ENCODE measurements at regions not wholly inside any gene's neighbourhood (a gene's known extent, or its start where the extent isn't known, plus 50 kb on each side); places are given as distances from the start of the nearest gene placed in this dataset.

GRCh38 chr16:11478431-11479119 lies 108.1 kb downstream of the LITAF start:
- H3K27me3 Mint-ChIP-seq (ENCODE audit: unreplicated experiment) = peaks cover 3% of the 10 kb centered on the region

DNA sequence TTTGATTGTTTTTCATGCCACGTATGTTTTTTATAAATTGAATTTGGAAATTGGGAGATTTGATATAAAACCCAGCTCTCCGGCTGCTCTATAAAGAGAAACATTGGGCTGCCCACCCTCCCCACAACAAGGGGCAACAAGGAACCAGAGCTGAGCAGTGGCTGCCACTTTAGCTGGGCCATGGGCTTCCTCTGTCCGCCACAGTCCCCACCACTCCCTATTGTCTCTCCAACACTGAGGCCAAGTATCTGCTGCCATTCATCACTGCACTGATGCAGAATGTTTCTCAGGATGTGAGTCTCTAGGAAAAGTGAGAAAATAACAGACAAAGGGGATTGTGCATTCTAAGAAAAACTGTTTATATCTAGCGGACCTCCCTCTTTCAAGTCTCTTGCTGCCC lies 106.8 kb downstream of the LITAF start:
- peaks cover 9% of the 10 kb centered on the region for H3K9me3 Mint-ChIP-seq (ENCODE audit: unreplicated experiment)
- no peak overlapping the region for H3K27ac Mint-ChIP-seq (ENCODE audit: unreplicated experiment)
- no peak for DNase-seq (ENCODE audit: low spot score)
- peaks cover 5% of the 10 kb centered on the region for H3K4me1 Mint-ChIP-seq (ENCODE audit: unreplicated experiment)
- no peak for TF ChIP-seq CTCF (IDR thresholded peaks at IDR 0.05; ENCODE audit: unreplicated experiment)
- H3K36me3 Mint-ChIP-seq (ENCODE audit: low read depth, unreplicated experiment) = peaks cover 5% of the 10 kb centered on the region
- peaks cover 3% of the 10 kb centered on the region for H3K27me3 Mint-ChIP-seq (ENCODE audit: unreplicated experiment)
- no peak overlapping the region for H3K4me3 Mint-ChIP-seq (ENCODE audit: unreplicated experiment)

More at GRCh38 chr16:11478431-11479119, 108.1 kb downstream of the LITAF start:
- TF ChIP-seq CTCF (IDR thresholded peaks at IDR 0.05; ENCODE audit: unreplicated experiment) = no peak
- peaks cover 5% of the 10 kb centered on the region for H3K9me3 Mint-ChIP-seq (ENCODE audit: unreplicated experiment)
- no peak overlapping the region for H3K4me3 Mint-ChIP-seq (ENCODE audit: unreplicated experiment)
- no peak overlapping the region for H3K27ac Mint-ChIP-seq (ENCODE audit: unreplicated experiment)
- H3K36me3 Mint-ChIP-seq (ENCODE audit: low read depth, unreplicated experiment) = no peaks in the 10 kb centered on the region
- no peaks in the 10 kb centered on the region for H3K4me1 Mint-ChIP-seq (ENCODE audit: unreplicated experiment)
- no peak for DNase-seq (ENCODE audit: low spot score)

DNA sequence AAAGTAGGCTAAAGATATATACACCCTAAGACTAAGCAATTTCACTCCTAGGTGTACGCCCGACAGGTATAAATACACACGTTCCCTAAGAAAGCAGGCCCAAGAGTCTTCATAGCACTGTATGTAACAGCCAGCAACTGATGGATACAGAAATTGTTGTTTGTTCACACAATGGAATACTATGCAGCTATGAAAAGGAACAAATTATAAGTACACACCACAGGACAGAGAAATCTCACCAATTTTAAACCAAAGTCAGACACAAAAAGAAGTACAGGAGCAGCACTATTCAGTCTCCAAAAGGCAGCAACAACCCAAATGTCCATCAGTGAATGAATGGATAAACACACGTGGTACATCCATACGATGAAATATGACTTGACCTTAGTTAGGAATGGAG lies 106.1 kb downstream of the LITAF start:
- Mint-ChIP-seq H3K4me3 (ENCODE audit: unreplicated experiment) (no peak overlapping the region), H3K27ac (ENCODE audit: unreplicated experiment) (no peak overlapping the region), H3K4me1 (ENCODE audit: unreplicated experiment) (peaks cover 5% of the 10 kb centered on the region), H3K9me3 (ENCODE audit: unreplicated experiment) (peaks cover 9% of the 10 kb centered on the region), H3K27me3 (ENCODE audit: unreplicated experiment) (peaks cover 4% of the 10 kb centered on the region), H3K36me3 (ENCODE audit: low read depth, unreplicated experiment) (peaks cover 5% of the 10 kb centered on the region)
- DNase-seq (ENCODE audit: low spot score) = no peak
- TF ChIP-seq CTCF (IDR thresholded peaks at IDR 0.05; ENCODE audit: unreplicated experiment) = no peak

- Mint-ChIP-seq H3K9me3 (ENCODE audit: unreplicated experiment) (peaks cover 9% of the 10 kb centered on the region), H3K4me3 (ENCODE audit: unreplicated experiment) (no peak overlapping the region), H3K4me1 (ENCODE audit: unreplicated experiment) (peaks cover 5% of the 10 kb centered on the region), H3K27ac (ENCODE audit: unreplicated experiment) (no peak overlapping the region), H3K27me3 (ENCODE audit: unreplicated experiment) (peaks cover 3% of the 10 kb centered on the region), H3K36me3 (ENCODE audit: low read depth, unreplicated experiment) (peaks cover 5% of the 10 kb centered on the region)
- no peak for DNase-seq (ENCODE audit: low spot score)
- TF ChIP-seq CTCF (IDR thresholded peaks at IDR 0.05; ENCODE audit: unreplicated experiment) = no peak
Observed at GRCh38 chr16:11481987-11482386, 104.7 kb downstream of the LITAF start.

- Mint-ChIP-seq H3K4me3 (ENCODE audit: unreplicated experiment) (no peak overlapping the region), H3K36me3 (ENCODE audit: low read depth, unreplicated experiment) (peaks cover 5% of the 10 kb centered on the region), H3K4me1 (ENCODE audit: unreplicated experiment) (peaks cover 5% of the 10 kb centered on the region), H3K27ac (ENCODE audit: unreplicated experiment) (no peak overlapping the region), H3K27me3 (ENCODE audit: unreplicated experiment) (peaks cover 3% of the 10 kb centered on the region), H3K9me3 (ENCODE audit: unreplicated experiment) (peaks cover 9% of the 10 kb centered on the region)
- DNase-seq (ENCODE audit: low spot score) = no peak
- TF ChIP-seq CTCF (IDR thresholded peaks at IDR 0.05; ENCODE audit: unreplicated experiment) = no peak
Observed at GRCh38 chr16:11482946-11483748, 103.6 kb downstream of the LITAF start.
